Thyroid gland (tissue), 4 donors: ENCODE measurements at regions not wholly inside any gene's neighbourhood (a gene's known extent, or its start where the extent isn't known, plus 50 kb on each side); places are given as distances from the start of the nearest gene placed in this dataset.

Source experiments
- POLR2A ChIP-seq, 2 donors: fragments of 450-650 bp; IDR thresholded peaks; one replicate each; pipeline ENCODE4 v1.6.1; 2017; ENCODE audit warnings: antibody characterized with exemption in 2 of 2, mild to moderate bottlenecking in 2 of 2, moderate library complexity in 1 of 2
- TF ChIP-seq, protein P1 (sequence below), 6 experiments: fragments of 200-600 bp in 3 of 6; fragments of 450-650 bp in 3 of 6; sonication (generic) in 3 of 6; IDR thresholded peaks; one replicate each; pipeline ENCODE4 v1.5.1; 2016 to 2019; ENCODE audit warnings: antibody characterized with exemption in 6 of 6, mild to moderate bottlenecking in 2 of 6, inconsistent platforms in 1 of 6, moderate library complexity in 1 of 6

DNA sequence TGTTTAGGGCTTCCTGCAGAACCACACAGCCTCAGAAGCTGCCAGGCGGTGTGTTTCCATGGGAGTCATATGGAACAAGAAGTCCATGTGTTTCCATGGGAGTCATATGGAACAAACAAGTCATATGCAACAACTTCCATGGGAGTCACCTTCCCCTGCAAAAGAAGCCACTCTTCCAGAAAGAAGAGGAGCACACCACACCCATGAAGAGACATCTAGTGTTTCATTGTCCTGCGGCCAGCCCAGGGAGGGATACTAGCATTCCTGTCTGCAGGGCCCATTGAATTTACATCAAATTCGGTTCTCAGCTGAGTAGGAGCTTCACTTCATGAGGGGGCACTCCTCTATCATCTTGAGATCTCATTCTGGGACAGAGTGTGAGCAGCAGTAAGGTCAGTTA lies 79.5 kb upstream of the TSPY4 start:
- TF ChIP-seq POLR2A (IDR thresholded peaks at IDR 0.05): no peak
- TF ChIP-seq, protein P1, sequence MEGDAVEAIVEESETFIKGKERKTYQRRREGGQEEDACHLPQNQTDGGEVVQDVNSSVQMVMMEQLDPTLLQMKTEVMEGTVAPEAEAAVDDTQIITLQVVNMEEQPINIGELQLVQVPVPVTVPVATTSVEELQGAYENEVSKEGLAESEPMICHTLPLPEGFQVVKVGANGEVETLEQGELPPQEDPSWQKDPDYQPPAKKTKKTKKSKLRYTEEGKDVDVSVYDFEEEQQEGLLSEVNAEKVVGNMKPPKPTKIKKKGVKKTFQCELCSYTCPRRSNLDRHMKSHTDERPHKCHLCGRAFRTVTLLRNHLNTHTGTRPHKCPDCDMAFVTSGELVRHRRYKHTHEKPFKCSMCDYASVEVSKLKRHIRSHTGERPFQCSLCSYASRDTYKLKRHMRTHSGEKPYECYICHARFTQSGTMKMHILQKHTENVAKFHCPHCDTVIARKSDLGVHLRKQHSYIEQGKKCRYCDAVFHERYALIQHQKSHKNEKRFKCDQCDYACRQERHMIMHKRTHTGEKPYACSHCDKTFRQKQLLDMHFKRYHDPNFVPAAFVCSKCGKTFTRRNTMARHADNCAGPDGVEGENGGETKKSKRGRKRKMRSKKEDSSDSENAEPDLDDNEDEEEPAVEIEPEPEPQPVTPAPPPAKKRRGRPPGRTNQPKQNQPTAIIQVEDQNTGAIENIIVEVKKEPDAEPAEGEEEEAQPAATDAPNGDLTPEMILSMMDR (IDR thresholded peaks at IDR 0.05): no peak
